Kidney (tissue), 13 donors: ENCODE measurements at regions not wholly inside any gene's neighbourhood (a gene's known extent, or its start where the extent isn't known, plus 50 kb on each side); places are given as distances from the start of the nearest gene placed in this dataset.

Experiments
- DNase-seq, 5 donors: peaks; one replicate each; pipeline ENCODE4 v3.0.0-alpha.2; 2013 to 2020
- FAIRE-seq: peaks from 2 replicates; lab custom pipeline; 2012; peaks lifted over from hg19 to GRCh38; lab: Jason Lieb, UNC
- H3K27ac ChIP-seq, 2 donors: one replicate each; pipeline ENCODE4 v1.7.0; 2013; ENCODE audit warnings: low read depth in 2 of 2, low read length in 2 of 2, inconsistent platforms in 1 of 2
- H3K27me3 ChIP-seq: one replicate; pipeline ENCODE4 v1.7.1; 2013; ENCODE audit warnings: low read length, inconsistent platforms; ENCODE audit not compliant: control insufficient read depth, insufficient read depth
- H3K36me3 ChIP-seq, 3 donors: one replicate each; pipeline versions ENCODE4 v1.7.0 to v1.7.1; 2013; ENCODE audit warnings: low read length in 3 of 3, control low read depth in 1 of 3, inconsistent platforms in 1 of 3; ENCODE audit not compliant: insufficient read depth in 3 of 3, control insufficient read depth in 2 of 3
- H3K4me1 ChIP-seq, 3 donors: one replicate each; pipeline versions ENCODE4 v1.7.0 to v1.7.1; 2013; ENCODE audit warnings: low read length in 3 of 3, inconsistent platforms in 1 of 3, low read depth in 1 of 3; ENCODE audit not compliant: control insufficient read depth in 2 of 3, insufficient read depth in 2 of 3
- H3K4me3 ChIP-seq, 3 donors: one replicate each; pipeline versions ENCODE4 v1.7.0 to v1.8.1; 2013; ENCODE audit warnings: low read length in 3 of 3, control low read depth in 1 of 3, inconsistent platforms in 1 of 3
- H3K9ac ChIP-seq, 3 donors: one replicate each; pipeline versions ENCODE4 v1.7.0 to v1.7.1; 2013; ENCODE audit warnings: low read length in 3 of 3, control low read depth in 1 of 3, inconsistent platforms in 1 of 3
- H3K9me3 ChIP-seq, 3 donors: one replicate each; pipeline versions ENCODE4 v1.7.0 to v1.7.1; 2013; ENCODE audit warnings: low read length in 3 of 3, control low read depth in 1 of 3, inconsistent platforms in 1 of 3; ENCODE audit not compliant: control insufficient read depth in 2 of 3, insufficient read depth in 1 of 3
- intact Hi-C: fragments of 100-400 bp; cut with DNase I; formaldehyde crosslinking; loops from one replicate; pipeline ENCODE4 v1.11.1; 2022
- TF ChIP-seq, protein P1 (sequence below): IDR thresholded peaks from 3 replicates; pipeline ENCODE4 v1.5.1; 2012; ENCODE audit warnings: mild to moderate bottlenecking, moderate library complexity, borderline replicate concordance; ENCODE audit not compliant: insufficient read depth; ENCODE audit errors: extremely low read depth
- donor health status: control.
- donor health status: control.
- donor health status: control.
- donor health status: control.
- donor health status: control.
- donor health status: DM: yes; HTN: yes; CAD: no.
- donor health status: Normal renal cell carcinoma (clear cell type).

DNA sequence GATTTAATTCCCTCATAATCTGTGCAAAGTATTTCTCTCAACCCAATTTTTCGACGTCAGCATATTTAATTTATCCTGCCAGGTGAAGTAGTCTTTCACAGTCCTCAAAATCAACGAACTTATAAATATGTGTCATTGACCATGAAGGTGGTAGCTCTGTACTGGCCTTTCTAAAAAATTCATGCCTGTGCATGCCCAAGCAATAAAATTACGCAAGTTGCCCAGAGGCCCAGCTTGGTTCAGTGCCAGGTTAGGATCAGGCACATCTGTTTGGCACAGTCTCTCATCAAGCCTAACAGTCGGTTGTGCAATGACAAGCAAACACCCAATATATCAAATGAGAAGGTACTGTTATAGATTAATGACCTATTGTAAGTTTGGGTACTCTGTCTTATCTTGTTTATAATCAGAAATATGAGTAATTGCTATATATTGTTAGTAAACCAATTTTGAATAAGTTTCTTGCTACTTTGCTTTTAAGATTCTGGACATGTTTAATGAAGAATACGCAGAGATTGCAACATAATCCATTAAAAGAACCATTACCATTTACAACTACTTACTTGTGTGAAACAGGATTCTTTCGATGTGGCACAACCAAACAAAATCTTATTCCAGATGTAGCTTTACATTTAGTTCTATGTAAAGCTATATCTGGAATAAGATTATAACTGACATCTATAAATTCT lies 159.0 kb upstream of the IL12A start:
- no peaks in the 10 kb centered on the region for H3K9me3 ChIP-seq
- H3K4me1 ChIP-seq = peaks cover 2 to 12% (median 8%) of the 10 kb centered on the region in 3 donors
- peak in 2 of 5 donors; percentile 59 to 79 for DNase-seq
- no peak overlapping the region for H3K27ac ChIP-seq
- H3K27me3 ChIP-seq = no peaks in the 10 kb centered on the region
- no peak overlapping the region for H3K9ac ChIP-seq
- intact Hi-C loops = no loop called here
- TF ChIP-seq, protein P1, sequence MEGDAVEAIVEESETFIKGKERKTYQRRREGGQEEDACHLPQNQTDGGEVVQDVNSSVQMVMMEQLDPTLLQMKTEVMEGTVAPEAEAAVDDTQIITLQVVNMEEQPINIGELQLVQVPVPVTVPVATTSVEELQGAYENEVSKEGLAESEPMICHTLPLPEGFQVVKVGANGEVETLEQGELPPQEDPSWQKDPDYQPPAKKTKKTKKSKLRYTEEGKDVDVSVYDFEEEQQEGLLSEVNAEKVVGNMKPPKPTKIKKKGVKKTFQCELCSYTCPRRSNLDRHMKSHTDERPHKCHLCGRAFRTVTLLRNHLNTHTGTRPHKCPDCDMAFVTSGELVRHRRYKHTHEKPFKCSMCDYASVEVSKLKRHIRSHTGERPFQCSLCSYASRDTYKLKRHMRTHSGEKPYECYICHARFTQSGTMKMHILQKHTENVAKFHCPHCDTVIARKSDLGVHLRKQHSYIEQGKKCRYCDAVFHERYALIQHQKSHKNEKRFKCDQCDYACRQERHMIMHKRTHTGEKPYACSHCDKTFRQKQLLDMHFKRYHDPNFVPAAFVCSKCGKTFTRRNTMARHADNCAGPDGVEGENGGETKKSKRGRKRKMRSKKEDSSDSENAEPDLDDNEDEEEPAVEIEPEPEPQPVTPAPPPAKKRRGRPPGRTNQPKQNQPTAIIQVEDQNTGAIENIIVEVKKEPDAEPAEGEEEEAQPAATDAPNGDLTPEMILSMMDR = no peak
- H3K4me3 ChIP-seq = no peak overlapping the region
- FAIRE-seq = peak; percentile 32
- no peaks in the 10 kb centered on the region for H3K36me3 ChIP-seq

- Histone ChIP-seq H3K27ac (no peak overlapping the region), H3K4me1 (peaks cover 0 to 12% (median 8%) of the 10 kb centered on the region in 3 donors), H3K9me3 (no peaks in the 10 kb centered on the region), H3K9ac (no peak overlapping the region), H3K4me3 (no peak overlapping the region), H3K36me3 (no peaks in the 10 kb centered on the region), H3K27me3 (no peaks in the 10 kb centered on the region)
- DNase-seq = no peak
- intact Hi-C loops = no loop called here
- TF ChIP-seq, protein P1 = no peak
- FAIRE-seq = no peak
Observed at GRCh38 chr3:159830523-159831154, 158.0 kb upstream of the IL12A start.

DNA sequence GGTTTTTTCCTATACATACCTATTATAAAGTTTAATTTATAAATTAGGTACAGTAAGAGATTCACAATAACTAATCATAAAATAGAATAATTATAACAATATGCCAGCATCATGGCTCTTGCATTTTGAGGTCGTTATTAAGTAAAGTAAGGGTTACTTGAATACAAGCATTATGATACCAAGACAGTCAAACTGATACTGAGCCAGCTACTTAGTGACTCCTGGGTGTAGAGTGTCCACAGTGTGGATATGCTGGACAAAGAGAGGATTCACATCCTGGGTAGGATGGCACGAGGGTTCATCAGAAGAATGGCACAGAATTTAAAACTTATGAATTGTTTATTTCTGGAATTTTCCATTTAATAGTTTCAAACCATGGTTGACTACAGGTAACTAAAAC lies 157.2 kb upstream of the IL12A start:
- Histone ChIP-seq H3K36me3 (no peaks in the 10 kb centered on the region), H3K4me1 (peaks cover 0 to 12% (median 8%) of the 10 kb centered on the region in 3 donors), H3K27ac (no peak overlapping the region), H3K27me3 (no peaks in the 10 kb centered on the region), H3K9ac (no peak overlapping the region), H3K4me3 (no peak overlapping the region), H3K9me3 (no peaks in the 10 kb centered on the region)
- no peak for DNase-seq
- FAIRE-seq = no peak
- TF ChIP-seq, protein P1 = no peak
- intact Hi-C loops = no loop called here
